ENCODE measurements at regions not wholly inside any gene's neighbourhood (a gene's known extent, or its start where the extent isn't known, plus 50 kb on each side); places are given as distances from the start of the nearest gene placed in this dataset.

DNA sequence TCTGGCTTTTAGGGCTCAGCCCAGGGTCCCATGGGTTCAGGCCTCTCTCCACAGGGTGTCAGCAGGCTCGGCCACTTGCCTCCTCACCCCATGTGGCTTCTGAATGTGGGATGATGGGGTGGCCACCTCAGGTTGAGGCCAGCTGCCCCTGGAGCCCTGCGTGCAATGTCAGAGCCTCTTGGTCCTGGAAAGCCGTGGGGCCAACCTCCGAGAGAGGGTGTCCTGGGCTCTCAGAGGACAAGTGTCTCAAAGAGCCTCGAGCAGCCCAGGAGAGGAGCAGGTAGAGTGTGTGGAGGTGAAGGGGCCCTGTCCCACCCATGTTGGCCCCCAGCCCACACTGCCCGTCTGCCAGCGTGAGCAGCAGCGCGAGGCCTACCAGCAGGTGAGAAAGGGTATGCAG, 86.0 kb downstream of the PLXNA1 start:
- no peak overlapping the region for H3K4me3 ChIP-seq (ENCODE audit: low read depth, low read length)
- no peak for TF ChIP-seq CTCF (IDR thresholded peaks at IDR 0.05; ENCODE audit: insufficient read depth, low read length, poor library complexity, severe bottlenecking)
- peaks cover 23% of the 10 kb centered on the region for H3K27me3 ChIP-seq (ENCODE audit: control insufficient read depth, insufficient read depth, low read length)
- no peaks in the 10 kb centered on the region for H3K36me3 ChIP-seq (ENCODE audit: control insufficient read depth, insufficient read depth, low read length)
- DNase-seq (ENCODE audit: low read depth), result no peak

DNA sequence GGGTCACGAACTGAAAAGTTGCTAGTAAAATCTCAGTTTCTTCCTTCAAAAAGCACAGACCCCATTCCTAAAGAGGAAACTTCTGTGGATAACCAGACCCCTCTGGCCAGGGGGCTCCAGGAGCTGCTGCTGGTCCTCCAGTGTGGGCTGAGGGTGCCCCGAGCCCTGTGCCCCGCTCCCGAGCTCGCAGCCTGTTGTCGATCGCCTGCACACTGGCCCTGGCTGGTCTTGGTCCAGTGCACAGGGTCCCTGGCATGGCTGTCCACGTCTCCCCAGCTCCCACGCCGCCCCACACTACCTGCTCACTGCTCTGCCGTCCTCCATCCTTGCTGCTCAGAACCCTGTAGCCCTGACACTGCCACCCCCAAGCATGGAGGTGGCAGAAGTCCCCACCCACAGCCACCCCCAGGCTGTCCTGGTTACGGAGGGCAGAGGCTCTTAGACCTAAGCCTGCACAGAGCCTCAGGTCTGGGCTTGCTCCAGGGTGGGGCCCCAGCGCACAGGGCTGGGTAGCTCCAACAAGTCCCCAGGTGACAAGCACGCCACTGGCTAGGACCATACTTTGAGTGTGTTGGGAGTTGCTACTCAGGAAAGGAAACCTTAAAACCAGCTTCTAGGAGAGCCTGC, 87.0 kb downstream of the PLXNA1 start:
- DNase-seq (ENCODE audit: low read depth), result no peak
- Histone ChIP-seq H3K36me3 (ENCODE audit: control insufficient read depth, insufficient read depth, low read length) (no peaks in the 10 kb centered on the region), H3K27me3 (ENCODE audit: control insufficient read depth, insufficient read depth, low read length) (peaks cover 23% of the 10 kb centered on the region), H3K4me3 (ENCODE audit: low read depth, low read length) (no peak overlapping the region)
- TF ChIP-seq CTCF (IDR thresholded peaks at IDR 0.05; ENCODE audit: insufficient read depth, low read length, poor library complexity, severe bottlenecking), result no peak

DNA sequence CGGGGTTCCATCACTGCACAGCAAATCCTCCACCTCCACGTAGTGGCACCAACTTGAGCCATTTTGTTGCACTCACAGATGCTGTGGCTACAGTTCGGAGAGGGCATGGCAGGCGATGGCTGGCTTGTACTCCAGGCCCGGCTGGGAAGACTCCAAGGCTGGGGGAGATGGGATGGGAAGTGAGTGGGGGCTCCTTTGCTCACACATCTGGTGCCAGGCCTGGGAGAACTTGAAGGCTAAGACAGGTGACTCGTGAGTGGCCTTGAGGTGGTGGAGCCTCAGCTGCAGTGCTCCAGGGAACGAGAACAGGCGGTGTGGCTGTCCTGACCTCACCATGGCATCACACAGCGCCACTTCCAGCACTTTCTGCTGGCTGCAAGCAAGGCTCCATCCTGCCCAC, 87.9 kb downstream of the PLXNA1 start:
- Histone ChIP-seq H3K4me3 (ENCODE audit: low read depth, low read length) (no peak overlapping the region), H3K36me3 (ENCODE audit: control insufficient read depth, insufficient read depth, low read length) (no peaks in the 10 kb centered on the region), H3K27me3 (ENCODE audit: control insufficient read depth, insufficient read depth, low read length) (peaks cover 23% of the 10 kb centered on the region)
- no peak for TF ChIP-seq CTCF (IDR thresholded peaks at IDR 0.05; ENCODE audit: insufficient read depth, low read length, poor library complexity, severe bottlenecking)
- DNase-seq (ENCODE audit: low read depth), result no peak

GRCh38 chr3:127071597-127072001, 88.7 kb downstream of the PLXNA1 start:
- H3K27me3 ChIP-seq (ENCODE audit: control insufficient read depth, insufficient read depth, low read length), result peaks cover 23% of the 10 kb centered on the region
- no peaks in the 10 kb centered on the region for H3K36me3 ChIP-seq (ENCODE audit: control insufficient read depth, insufficient read depth, low read length)
- no peak for DNase-seq (ENCODE audit: low read depth)
- no peak overlapping the region for H3K4me3 ChIP-seq (ENCODE audit: low read depth, low read length)
- TF ChIP-seq CTCF (IDR thresholded peaks at IDR 0.05; ENCODE audit: insufficient read depth, low read length, poor library complexity, severe bottlenecking), result no peak

DNA sequence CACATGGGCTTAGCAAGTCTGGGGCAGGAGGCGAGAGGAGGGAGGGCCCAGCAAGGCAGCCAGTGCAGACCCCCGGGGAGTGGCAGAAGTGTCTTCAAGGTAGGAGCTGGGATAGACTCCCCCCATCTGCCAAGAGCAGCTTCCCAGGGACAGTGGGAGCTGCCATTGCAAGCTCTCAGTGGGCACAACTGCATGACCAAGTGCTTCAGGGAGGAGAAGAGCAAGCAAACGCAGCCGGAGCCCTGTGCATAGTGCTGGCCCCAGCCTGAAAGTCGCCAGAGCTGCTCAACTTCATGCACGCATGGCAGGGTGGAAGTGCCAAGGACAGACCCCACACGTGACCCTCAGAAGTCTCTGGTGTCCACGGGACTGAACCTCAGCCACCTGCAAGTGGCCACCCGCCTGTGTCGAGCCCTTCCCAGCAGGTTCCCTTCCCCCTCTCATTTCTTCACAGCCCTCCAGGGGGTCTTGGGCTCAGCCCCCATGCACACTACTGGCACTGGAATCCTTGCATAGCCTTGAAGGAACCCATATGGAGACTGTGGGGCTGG, 89.4 kb downstream of the PLXNA1 start:
- DNase-seq (ENCODE audit: low read depth), result no peak
- peaks cover 23% of the 10 kb centered on the region for H3K27me3 ChIP-seq (ENCODE audit: control insufficient read depth, insufficient read depth, low read length)
- no peak for TF ChIP-seq CTCF (IDR thresholded peaks at IDR 0.05; ENCODE audit: insufficient read depth, low read length, poor library complexity, severe bottlenecking)

More for the DNA sequence above, 89.4 kb downstream of the PLXNA1 start:
- no peaks in the 10 kb centered on the region for H3K36me3 ChIP-seq (ENCODE audit: control insufficient read depth, insufficient read depth, low read length)
- no peak overlapping the region for H3K4me3 ChIP-seq (ENCODE audit: low read depth, low read length)

All from kidney epithelial cell (primary cell).